CD4-positive, alpha-beta T cell (primary cell): ENCODE measurements at regions not wholly inside any gene's neighbourhood (a gene's known extent, or its start where the extent isn't known, plus 50 kb on each side); places are given as distances from the start of the nearest gene placed in this dataset.

ENCODE experiments used
- ATAC-seq: fragments of 200-7000 bp; cut with Tn5 transposase; one replicate; pipeline ENCODE4 v1.10.0; 2022; ENCODE audit warnings: mild to moderate bottlenecking; ENCODE audit not compliant: poor library complexity
- CTCF ChIA-PET: fragments of 350-600 bp; sonication (Branson Sonifier 250); formaldehyde crosslinking; loops from one replicate; lab custom pipeline; 2021; ENCODE audit warnings: antibody characterized with exemption, inconsistent platforms; lab: Charles Lee
- POLR2A ChIA-PET: fragments of 350-600 bp; sonication (Branson Sonifier 250); formaldehyde crosslinking; loops from one replicate; lab custom pipeline; 2021; ENCODE audit warnings: antibody characterized with exemption, inconsistent platforms; lab: Charles Lee
- DNase-seq, 14 experiments: peaks; one replicate each; pipeline ENCODE4 v3.0.0-alpha.2; 2013 to 2020; ENCODE audit warnings: mixed read lengths in 2 of 14
- H3K27ac ChIP-seq, 2 donors: one replicate each; pipeline versions ENCODE4 v1.5.1 to v1.7.0; 2013; ENCODE audit warnings: low read length in 2 of 2, low read depth in 1 of 2, mild to moderate bottlenecking in 1 of 2
- H3K27me3 ChIP-seq, 2 experiments: 1 replicate in 1 of 2; 2 replicates in 1 of 2; pipeline versions ENCODE4 v1.6.1 to v1.7.0; 2013; ENCODE audit warnings: low read length in 2 of 2, control low read depth in 1 of 2, mild to moderate bottlenecking in 1 of 2, moderate library complexity in 1 of 2; ENCODE audit not compliant: insufficient read depth in 2 of 2, control insufficient read depth in 1 of 2
- H3K36me3 ChIP-seq: one replicate; pipeline ENCODE4 v1.6.1; 2013; ENCODE audit warnings: low read length, control low read depth; ENCODE audit not compliant: insufficient read depth
- H3K4me1 ChIP-seq: one replicate; pipeline ENCODE4 v1.6.1; 2013; ENCODE audit warnings: low read length, control low read depth; ENCODE audit not compliant: insufficient read depth
- H3K4me3 ChIP-seq: one replicate; pipeline ENCODE4 v1.5.1; 2013; ENCODE audit warnings: mild to moderate bottlenecking, low read length, moderate library complexity
- H3K9me3 ChIP-seq, 2 experiments: 1 replicate in 1 of 2; 2 replicates in 1 of 2; pipeline versions ENCODE4 v1.6.1 to v1.7.0; 2013; ENCODE audit warnings: low read length in 2 of 2, mild to moderate bottlenecking in 2 of 2, control low read depth in 1 of 2, moderate library complexity in 1 of 2; ENCODE audit not compliant: control insufficient read depth in 1 of 2, insufficient read depth in 1 of 2
- H3K27ac Mint-ChIP-seq: one replicate; pipeline ENCODE4 v1.8.0; 2020; ENCODE audit warnings: mixed read lengths
- H3K27me3 Mint-ChIP-seq: one replicate; pipeline ENCODE4 v1.8.0; 2021; ENCODE audit warnings: mixed read lengths
- H3K36me3 Mint-ChIP-seq: one replicate; pipeline ENCODE4 v1.8.0; 2021; ENCODE audit warnings: low read depth, mixed read lengths
- H3K4me1 Mint-ChIP-seq: one replicate; pipeline ENCODE4 v1.8.0; 2021; ENCODE audit warnings: low read depth, mixed read lengths
- H3K4me3 Mint-ChIP-seq: one replicate; pipeline ENCODE4 v1.8.0; 2020; ENCODE audit warnings: mild to moderate bottlenecking, mixed read lengths
- H3K9me3 Mint-ChIP-seq: one replicate; pipeline ENCODE4 v1.8.0; 2020; ENCODE audit warnings: mixed read lengths
- CTCF ChIP-seq: fragments of 200-600 bp; IDR thresholded peaks from one replicate; pipeline ENCODE4 v1.8.0; 2022; ENCODE audit warnings: antibody characterized with exemption, mild to moderate bottlenecking
- intact Hi-C, 2 experiments: fragments of 100-400 bp; cut with DNase I in 1 of 2; cut with micrococcal nuclease in 1 of 2; formaldehyde crosslinking; loops; one replicate each; pipeline versions ENCODE4 v1.15.1 to v1.9.0; 2023 to 2025; cut with DNase I, micrococcal nuclease

- H3K4me1 ChIP-seq = no peaks in the 10 kb centered on the region
- ChIA-PET CTCF (no interaction called here), POLR2A (no interaction called here)
- H3K4me3 ChIP-seq = no peak overlapping the region
- no peaks in the 10 kb centered on the region for H3K9me3 Mint-ChIP-seq
- H3K4me1 Mint-ChIP-seq = no peaks in the 10 kb centered on the region
- no peak overlapping the region for H3K27ac ChIP-seq
- TF ChIP-seq CTCF = no peak
- H3K27me3 ChIP-seq = no peaks in the 10 kb centered on the region
- no peak overlapping the region for H3K4me3 Mint-ChIP-seq
- H3K36me3 ChIP-seq = no peaks in the 10 kb centered on the region
- no peaks in the 10 kb centered on the region for H3K27me3 Mint-ChIP-seq
- intact Hi-C loops = no loop called here
- H3K27ac Mint-ChIP-seq = no peak overlapping the region
- H3K9me3 ChIP-seq = peaks cover 0 to 9% of the 10 kb centered on the region in 2 experiments
- ATAC-seq (no peak), DNase-seq (no peak)
- no peaks in the 10 kb centered on the region for H3K36me3 Mint-ChIP-seq
Measured at GRCh38 chr4:107098401-107098800, 62.3 kb upstream of the DKK2 start.

GRCh38 chr4:107094976-107095375, 58.9 kb upstream of the DKK2 start:
- TF ChIP-seq CTCF = no peak
- CTCF ChIA-PET = no interaction called here
- H3K27ac ChIP-seq = no peak overlapping the region
- ATAC-seq (no peak), DNase-seq (no peak)
- Mint-ChIP-seq H3K27me3 (no peaks in the 10 kb centered on the region), H3K36me3 (no peaks in the 10 kb centered on the region), H3K27ac (no peak overlapping the region), H3K4me1 (no peaks in the 10 kb centered on the region), H3K9me3 (no peaks in the 10 kb centered on the region), H3K4me3 (no peak overlapping the region)
- no peak overlapping the region for H3K4me3 ChIP-seq
- H3K9me3 ChIP-seq = peaks cover 0 to 11% of the 10 kb centered on the region in 2 experiments
- no peaks in the 10 kb centered on the region for H3K36me3 ChIP-seq
- POLR2A ChIA-PET = no interaction called here
- intact Hi-C loops = no loop called here
- H3K4me1 ChIP-seq = no peaks in the 10 kb centered on the region
- no peaks in the 10 kb centered on the region for H3K27me3 ChIP-seq

GRCh38 chr4:107094332-107094731, 58.2 kb upstream of the DKK2 start:
- intact Hi-C loops = no loop called here
- ChIA-PET POLR2A (no interaction called here), CTCF (no interaction called here)
- DNase-seq = peak in 3 of 14 experiments; percentile 15 to 40 (median 21)
- H3K27me3 ChIP-seq = no peaks in the 10 kb centered on the region
- no peak overlapping the region for H3K27ac Mint-ChIP-seq
- H3K4me3 ChIP-seq = no peak overlapping the region
- H3K27me3 Mint-ChIP-seq = no peaks in the 10 kb centered on the region
- no peaks in the 10 kb centered on the region for H3K4me1 ChIP-seq
- H3K27ac ChIP-seq = no peak overlapping the region
- H3K4me1 Mint-ChIP-seq = no peaks in the 10 kb centered on the region
- no peak overlapping the region for H3K4me3 Mint-ChIP-seq
- H3K9me3 ChIP-seq = peaks cover 0 to 11% of the 10 kb centered on the region in 2 experiments
- TF ChIP-seq CTCF = no peak
- ATAC-seq = peak; percentile 58
- no peaks in the 10 kb centered on the region for H3K36me3 Mint-ChIP-seq
- H3K36me3 ChIP-seq = no peaks in the 10 kb centered on the region
- H3K9me3 Mint-ChIP-seq = no peaks in the 10 kb centered on the region
